ENCODE measurements at regions not wholly inside any gene's neighbourhood (a gene's known extent, or its start where the extent isn't known, plus 50 kb on each side); places are given as distances from the start of the nearest gene placed in this dataset.

DNA sequence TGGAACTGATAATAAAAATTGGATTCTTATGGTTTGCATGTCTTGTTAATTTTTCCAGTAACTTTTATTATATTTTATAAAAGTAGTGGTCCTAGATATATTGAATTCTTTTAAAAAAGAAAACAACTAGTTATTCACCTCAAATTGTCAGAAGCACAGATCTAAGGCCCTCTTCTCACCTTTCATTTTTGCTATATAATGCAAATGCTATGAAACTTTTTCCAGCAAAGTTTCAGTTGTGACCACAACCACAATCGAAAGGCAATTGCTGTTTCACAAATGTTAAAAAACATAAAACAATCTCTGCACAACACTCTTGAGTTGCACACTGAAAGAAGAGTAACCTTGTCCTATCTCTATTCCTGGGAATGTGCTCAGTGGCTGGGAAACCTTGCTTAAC, 479.8 kb upstream of the FLRT2 start:
- Mint-ChIP-seq H3K27me3 (ENCODE audit: unreplicated experiment) (no peaks in the 10 kb centered on the region), H3K9me3 (ENCODE audit: unreplicated experiment) (peaks cover 20% of the 10 kb centered on the region), H3K36me3 (ENCODE audit: unreplicated experiment) (peaks cover 2% of the 10 kb centered on the region), H3K4me1 (ENCODE audit: unreplicated experiment) (no peaks in the 10 kb centered on the region), H3K27ac (ENCODE audit: unreplicated experiment) (no peak overlapping the region), H3K4me3 (ENCODE audit: unreplicated experiment) (no peak overlapping the region)
- no peak for DNase-seq (ENCODE audit: extremely low spot score, unreplicated experiment)
- TF ChIP-seq, protein P1, sequence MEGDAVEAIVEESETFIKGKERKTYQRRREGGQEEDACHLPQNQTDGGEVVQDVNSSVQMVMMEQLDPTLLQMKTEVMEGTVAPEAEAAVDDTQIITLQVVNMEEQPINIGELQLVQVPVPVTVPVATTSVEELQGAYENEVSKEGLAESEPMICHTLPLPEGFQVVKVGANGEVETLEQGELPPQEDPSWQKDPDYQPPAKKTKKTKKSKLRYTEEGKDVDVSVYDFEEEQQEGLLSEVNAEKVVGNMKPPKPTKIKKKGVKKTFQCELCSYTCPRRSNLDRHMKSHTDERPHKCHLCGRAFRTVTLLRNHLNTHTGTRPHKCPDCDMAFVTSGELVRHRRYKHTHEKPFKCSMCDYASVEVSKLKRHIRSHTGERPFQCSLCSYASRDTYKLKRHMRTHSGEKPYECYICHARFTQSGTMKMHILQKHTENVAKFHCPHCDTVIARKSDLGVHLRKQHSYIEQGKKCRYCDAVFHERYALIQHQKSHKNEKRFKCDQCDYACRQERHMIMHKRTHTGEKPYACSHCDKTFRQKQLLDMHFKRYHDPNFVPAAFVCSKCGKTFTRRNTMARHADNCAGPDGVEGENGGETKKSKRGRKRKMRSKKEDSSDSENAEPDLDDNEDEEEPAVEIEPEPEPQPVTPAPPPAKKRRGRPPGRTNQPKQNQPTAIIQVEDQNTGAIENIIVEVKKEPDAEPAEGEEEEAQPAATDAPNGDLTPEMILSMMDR (IDR thresholded peaks at IDR 0.05): no peak

DNA sequence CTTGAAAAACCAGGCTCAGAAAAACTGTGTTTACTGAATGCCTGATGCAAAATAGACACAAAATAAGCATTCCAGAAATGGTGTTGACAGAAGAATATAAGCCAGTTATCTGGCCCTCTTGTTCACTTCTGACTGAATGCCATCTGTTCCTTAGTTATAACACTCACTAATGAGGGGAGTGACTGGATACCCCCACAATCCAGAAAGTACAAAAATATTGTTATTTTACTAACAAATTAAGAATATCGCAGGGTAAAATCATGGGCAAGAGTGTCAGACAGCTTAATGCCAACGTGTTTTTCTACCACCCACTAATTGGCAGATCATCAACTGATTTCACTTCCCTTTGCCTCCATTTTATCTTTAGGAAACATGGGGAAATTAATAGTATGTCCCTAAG, 477.3 kb upstream of the FLRT2 start:
- TF ChIP-seq, protein P1 (IDR thresholded peaks at IDR 0.05): no peak
- Mint-ChIP-seq H3K4me3 (ENCODE audit: unreplicated experiment) (no peak overlapping the region), H3K27me3 (ENCODE audit: unreplicated experiment) (no peaks in the 10 kb centered on the region), H3K36me3 (ENCODE audit: unreplicated experiment) (peaks cover 2% of the 10 kb centered on the region), H3K9me3 (ENCODE audit: unreplicated experiment) (peaks cover 12% of the 10 kb centered on the region), H3K4me1 (ENCODE audit: unreplicated experiment) (peaks cover 15% of the 10 kb centered on the region), H3K27ac (ENCODE audit: unreplicated experiment) (no peak overlapping the region)
- DNase-seq (ENCODE audit: extremely low spot score, unreplicated experiment): no peak

DNA sequence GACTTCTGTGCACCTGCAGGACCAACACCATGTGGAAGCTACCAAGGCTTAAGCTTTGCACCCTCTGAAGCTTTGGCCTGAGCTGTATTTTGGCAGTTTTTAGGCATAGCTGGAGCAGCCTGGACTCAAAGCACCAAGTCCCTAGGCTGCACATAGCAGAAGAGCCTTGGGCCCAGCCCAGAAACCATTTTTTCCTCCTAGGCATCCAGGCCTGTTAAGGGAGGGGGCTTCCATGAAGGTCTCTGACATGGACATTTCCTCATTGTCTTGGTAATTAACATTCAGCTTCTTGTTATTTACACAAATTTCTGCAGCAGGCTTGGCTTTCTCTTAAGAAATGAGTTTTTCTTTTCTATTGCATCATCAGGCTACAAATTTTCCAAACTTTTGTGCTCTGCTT, 475.8 kb upstream of the FLRT2 start:
- Mint-ChIP-seq H3K27me3 (ENCODE audit: unreplicated experiment) (no peaks in the 10 kb centered on the region), H3K4me3 (ENCODE audit: unreplicated experiment) (no peak overlapping the region), H3K27ac (ENCODE audit: unreplicated experiment) (no peak overlapping the region), H3K4me1 (ENCODE audit: unreplicated experiment) (peaks cover 17% of the 10 kb centered on the region), H3K9me3 (ENCODE audit: unreplicated experiment) (peaks cover 12% of the 10 kb centered on the region), H3K36me3 (ENCODE audit: unreplicated experiment) (peaks cover 2% of the 10 kb centered on the region)
- DNase-seq (ENCODE audit: extremely low spot score, unreplicated experiment): no peak
- TF ChIP-seq, protein P1 (IDR thresholded peaks at IDR 0.05): no peak

DNA sequence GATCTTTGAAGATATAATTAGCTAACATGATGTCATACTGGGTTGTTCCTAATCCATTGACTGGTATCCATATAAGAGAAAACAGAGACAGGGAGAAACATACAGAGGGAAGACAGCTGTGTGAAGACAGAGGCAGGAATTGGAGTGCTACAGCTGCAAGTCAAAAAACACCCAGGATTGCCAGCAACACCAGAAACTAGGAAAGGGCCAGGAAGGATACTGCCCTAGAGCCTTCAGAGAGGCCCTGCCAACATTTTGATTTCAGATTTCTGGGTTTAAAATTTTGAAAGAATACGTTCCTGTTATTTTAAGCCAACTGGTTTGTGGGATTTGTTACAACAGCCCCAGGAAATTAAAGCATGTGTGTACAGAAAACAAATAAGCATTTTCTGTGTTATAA, 473.7 kb upstream of the FLRT2 start:
- TF ChIP-seq, protein P1 (IDR thresholded peaks at IDR 0.05): no peak
- Mint-ChIP-seq H3K27ac (ENCODE audit: unreplicated experiment) (peak overlapping the region; percentile 29), H3K9me3 (ENCODE audit: unreplicated experiment) (peaks cover 12% of the 10 kb centered on the region), H3K4me1 (ENCODE audit: unreplicated experiment) (peaks cover 17% of the 10 kb centered on the region), H3K27me3 (ENCODE audit: unreplicated experiment) (no peaks in the 10 kb centered on the region), H3K4me3 (ENCODE audit: unreplicated experiment) (no peak overlapping the region), H3K36me3 (ENCODE audit: unreplicated experiment) (peaks cover 2% of the 10 kb centered on the region)
- DNase-seq (ENCODE audit: extremely low spot score, unreplicated experiment): no peak

DNA sequence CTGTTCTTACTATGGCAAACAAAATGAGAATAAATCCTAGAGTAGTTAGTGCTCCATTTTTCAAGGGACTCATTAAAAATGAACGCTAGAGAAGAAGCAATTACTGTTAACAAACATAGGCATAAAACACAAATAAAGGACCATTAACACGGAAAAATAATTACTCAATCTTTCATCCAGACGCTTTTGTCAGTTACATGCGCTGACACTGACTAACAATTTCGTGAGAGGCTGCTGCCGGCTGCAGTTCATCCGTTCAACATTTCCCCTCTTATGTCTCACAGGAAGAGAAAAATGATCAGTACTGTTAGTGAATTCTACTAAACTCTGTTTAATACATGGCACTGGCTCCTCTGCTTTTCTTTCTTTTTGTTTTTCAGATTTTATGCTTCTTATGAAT, 472.7 kb upstream of the FLRT2 start:
- H3K27ac Mint-ChIP-seq (ENCODE audit: unreplicated experiment): no peak overlapping the region
- H3K4me1 Mint-ChIP-seq (ENCODE audit: unreplicated experiment): peaks cover 17% of the 10 kb centered on the region
- H3K36me3 Mint-ChIP-seq (ENCODE audit: unreplicated experiment): peaks cover 2% of the 10 kb centered on the region
- H3K9me3 Mint-ChIP-seq (ENCODE audit: unreplicated experiment): peaks cover 12% of the 10 kb centered on the region
- no peak for DNase-seq (ENCODE audit: extremely low spot score, unreplicated experiment)
- no peaks in the 10 kb centered on the region for H3K27me3 Mint-ChIP-seq (ENCODE audit: unreplicated experiment)
- no peak overlapping the region for H3K4me3 Mint-ChIP-seq (ENCODE audit: unreplicated experiment)
- TF ChIP-seq, protein P1 (IDR thresholded peaks at IDR 0.05): no peak

Measured in osteocyte (in vitro differentiated cells).